ENCODE measurements at regions not wholly inside any gene's neighbourhood (a gene's known extent, or its start where the extent isn't known, plus 50 kb on each side); places are given as distances from the start of the nearest gene placed in this dataset.
A peak's percentile ranks its signal among the peaks of the same experiment; 100 is the strongest.

DNA sequence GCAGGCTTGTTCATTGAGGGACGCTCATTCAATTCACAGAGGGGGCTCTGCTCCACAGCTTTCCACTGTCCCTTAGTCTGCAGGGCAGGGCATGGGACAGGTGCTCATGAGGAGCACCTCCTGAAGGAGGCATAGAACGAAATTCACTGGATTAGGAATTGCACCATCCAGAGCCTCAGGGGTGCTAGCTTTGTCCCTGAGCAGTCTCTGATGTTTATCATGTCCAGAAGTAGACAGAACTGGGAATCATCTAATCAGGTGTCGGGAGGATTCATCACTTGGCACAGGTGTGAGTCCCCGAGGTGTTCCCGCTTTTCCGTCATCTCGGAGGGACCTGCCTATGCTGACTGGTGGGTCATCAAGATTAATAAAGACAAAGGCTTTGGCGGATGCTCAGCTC lies 321.4 kb downstream of the AJAP1 start:
- in situ Hi-C loops (cut with MboI; ENCODE audit: low pct_unique_long_range_greater_than_20kb in 2 of 9, low sequenced_read_pairs in 9 of 9, unreplicated experiment in 9 of 9) = no loop called here
- Histone ChIP-seq H3K27ac (no peak overlapping the region), H3K4me3 (no peak overlapping the region), H3K4me1 (replicated peaks in 1 of 2) (no peaks in the 10 kb centered on the region)
- no peak for ATAC-seq (replicated peaks in 6 of 8)
- 0 to 72% (median 49%) methylated on average over 1 to 8 of the region's 8 CpGs; no CpG with 5 or more reads in 2 of the 10 experiments for WGBS, 10 experiments

DNA sequence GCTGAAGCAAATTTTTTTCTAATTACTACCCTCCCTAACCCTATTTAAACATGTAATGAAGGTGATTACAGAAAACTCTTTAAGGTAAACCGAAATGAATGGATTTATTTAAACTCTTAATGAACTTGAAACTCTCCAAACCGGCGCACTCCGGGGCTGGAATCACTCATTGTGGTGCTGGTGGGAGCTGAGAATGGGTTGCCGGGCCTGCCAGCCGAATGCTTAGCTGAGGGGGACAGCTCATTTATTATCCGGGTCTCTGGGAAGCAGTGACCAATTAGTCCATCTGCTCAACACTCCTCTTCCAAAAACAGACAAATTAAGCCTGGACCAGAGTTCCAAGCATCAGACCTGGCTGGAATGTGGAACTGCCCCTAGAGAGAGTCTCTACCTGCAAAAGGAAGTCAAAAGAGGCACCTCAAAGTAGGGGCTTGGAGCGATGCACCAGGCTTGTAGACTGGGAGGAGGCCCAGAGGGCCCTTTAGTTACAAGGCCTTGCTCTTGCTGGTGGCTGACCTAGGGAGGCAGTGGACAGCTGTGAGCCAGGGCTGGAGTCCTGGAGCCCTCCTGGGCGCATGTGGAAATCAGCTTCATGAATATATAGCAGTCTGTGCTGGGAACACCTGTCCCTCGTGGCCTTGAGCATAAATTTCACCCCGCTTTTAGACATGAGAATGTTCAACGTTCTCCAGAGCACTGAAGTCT lies 320.7 kb downstream of the AJAP1 start:
- no peak for ATAC-seq (replicated peaks in 6 of 8)
- Histone ChIP-seq H3K27ac (no peak overlapping the region), H3K4me3 (no peak overlapping the region), H3K4me1 (replicated peaks in 1 of 2) (no peaks in the 10 kb centered on the region)
- 16 to 89% (median 54%) methylated on average over 2 to 12 of the region's 12 CpGs; no CpG with 5 or more reads in 1 of the 10 experiments for WGBS, 10 experiments
- in situ Hi-C loops (cut with MboI; ENCODE audit: low pct_unique_long_range_greater_than_20kb in 2 of 9, low sequenced_read_pairs in 9 of 9, unreplicated experiment in 9 of 9) = no loop called here

GRCh38 chr1:4973341-4973740 lies 318.9 kb downstream of the AJAP1 start:
- Histone ChIP-seq H3K27ac (no peak overlapping the region), H3K4me1 (replicated peaks in 1 of 2) (no peaks in the 10 kb centered on the region), H3K4me3 (no peak overlapping the region)
- in situ Hi-C loops (cut with MboI; ENCODE audit: low pct_unique_long_range_greater_than_20kb in 2 of 9, low sequenced_read_pairs in 9 of 9, unreplicated experiment in 9 of 9) = no loop called here
- ATAC-seq (replicated peaks in 6 of 8) = no peak
- WGBS, 10 experiments = 0 to 83% (median 60%) methylated on average over 2 to 10 of the region's 10 CpGs; no CpG with 5 or more reads in 3 of the 10 experiments

GRCh38 chr1:4972761-4973320 lies 318.4 kb downstream of the AJAP1 start:
- Histone ChIP-seq H3K4me1 (replicated peaks in 1 of 2) (no peaks in the 10 kb centered on the region), H3K4me3 (no peak overlapping the region), H3K27ac (no peak overlapping the region)
- WGBS, 10 experiments = 20 to 61% (median 46%) methylated on average over 1 to 7 of the region's 12 CpGs; no CpG with 5 or more reads in 4 of the 10 experiments
- in situ Hi-C loops (cut with MboI; ENCODE audit: low pct_unique_long_range_greater_than_20kb in 2 of 9, low sequenced_read_pairs in 9 of 9, unreplicated experiment in 9 of 9) = no loop called here
- ATAC-seq (replicated peaks in 6 of 8) = no peak

- in situ Hi-C loops (cut with MboI; ENCODE audit: low pct_unique_long_range_greater_than_20kb in 2 of 9, low sequenced_read_pairs in 9 of 9, unreplicated experiment in 9 of 9) = no loop called here
Measured at GRCh38 chr1:4971666-4972065, 317.3 kb downstream of the AJAP1 start.

GRCh38 chr1:4970532-4970931 lies 316.1 kb downstream of the AJAP1 start:
- Histone ChIP-seq H3K27ac (no peak overlapping the region), H3K4me3 (no peak overlapping the region), H3K4me1 (replicated peaks in 1 of 2) (no peaks in the 10 kb centered on the region)
- in situ Hi-C loops (cut with MboI; ENCODE audit: low pct_unique_long_range_greater_than_20kb in 2 of 9, low sequenced_read_pairs in 9 of 9, unreplicated experiment in 9 of 9) = no loop called here
- WGBS, 10 experiments = 0 to 75% (median 42%) methylated on average over 1 to 3 of the region's 3 CpGs; no CpG with 5 or more reads in 2 of the 10 experiments
- ATAC-seq (replicated peaks in 6 of 8) = no peak

More at GRCh38 chr1:4971666-4972065, 317.3 kb downstream of the AJAP1 start:
- H3K4me1 ChIP-seq (replicated peaks in 1 of 2) = no peaks in the 10 kb centered on the region
- no peak for ATAC-seq (replicated peaks in 6 of 8)
- 33 to 100% (median 73%) methylated on average over 1 to 3 of the region's 3 CpGs; no CpG with 5 or more reads in 4 of the 10 experiments for WGBS, 10 experiments
- no peak overlapping the region for H3K27ac ChIP-seq
- no peak overlapping the region for H3K4me3 ChIP-seq

GRCh38 chr1:4969556-4970129 lies 315.2 kb downstream of the AJAP1 start:
- Histone ChIP-seq H3K4me1 (replicated peaks in 1 of 2) (no peaks in the 10 kb centered on the region), H3K4me3 (no peak overlapping the region), H3K27ac (no peak overlapping the region)
- WGBS, 10 experiments = 0 to 73% (median 52%) methylated on average over 1 to 4 of the region's 4 CpGs; no CpG with 5 or more reads in 6 of the 10 experiments
- in situ Hi-C loops (cut with MboI; ENCODE audit: low pct_unique_long_range_greater_than_20kb in 2 of 9, low sequenced_read_pairs in 9 of 9, unreplicated experiment in 9 of 9) = no loop called here
- ATAC-seq (replicated peaks in 6 of 8) = no peak

- no peaks in the 10 kb centered on the region for H3K4me1 ChIP-seq (replicated peaks in 1 of 2)
- ATAC-seq (replicated peaks in 6 of 8) = peak in 1 of 8 experiments; percentile 27
- in situ Hi-C loops (cut with MboI; ENCODE audit: low pct_unique_long_range_greater_than_20kb in 2 of 9, low sequenced_read_pairs in 9 of 9, unreplicated experiment in 9 of 9) = no loop called here
- 0 to 40% (median 10%) methylated on average over 1 to 5 of the region's 5 CpGs for WGBS, 10 experiments
- no peak overlapping the region for H3K4me3 ChIP-seq
- no peak overlapping the region for H3K27ac ChIP-seq
Measured at GRCh38 chr1:4965346-4966075, 311.1 kb downstream of the AJAP1 start.

DNA sequence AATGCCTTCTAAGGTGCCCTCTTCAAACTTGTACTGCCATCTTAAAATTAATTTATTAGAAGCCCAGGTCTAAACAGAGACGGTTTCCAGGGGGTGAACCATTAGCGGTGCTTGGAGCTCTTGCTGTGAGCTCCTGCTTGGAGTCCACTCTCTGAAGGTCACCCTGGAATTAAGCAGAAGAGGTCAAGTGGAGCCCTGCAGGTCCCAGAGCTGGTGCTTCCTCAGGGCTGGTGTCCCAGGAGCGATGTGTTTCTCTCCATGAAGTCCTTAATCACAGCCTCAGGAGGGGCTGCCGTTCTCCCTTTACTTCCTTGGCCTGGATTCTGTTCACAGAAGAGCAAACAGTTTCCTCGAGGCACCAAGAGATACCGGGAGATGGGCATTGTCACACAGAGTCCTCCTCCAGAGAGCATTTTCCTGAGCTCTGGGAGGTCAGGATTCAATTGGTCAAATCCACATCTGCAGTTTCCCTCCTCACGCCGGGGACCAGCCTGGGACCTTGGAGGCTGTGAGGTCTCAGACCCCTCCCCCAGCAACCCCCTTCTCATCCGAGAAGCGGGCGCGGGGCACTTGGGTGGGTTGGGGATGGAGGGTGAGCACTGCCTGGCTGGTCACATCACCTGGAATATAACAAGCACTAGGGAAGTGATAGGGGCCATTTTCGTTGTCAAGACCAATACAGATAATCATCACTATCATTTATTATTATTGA lies 310.4 kb downstream of the AJAP1 start:
- in situ Hi-C loops (cut with MboI; ENCODE audit: low pct_unique_long_range_greater_than_20kb in 2 of 9, low sequenced_read_pairs in 9 of 9, unreplicated experiment in 9 of 9) = no loop called here
- Histone ChIP-seq H3K27ac (no peak overlapping the region), H3K4me3 (no peak overlapping the region), H3K4me1 (replicated peaks in 1 of 2) (no peaks in the 10 kb centered on the region)
- no peak for ATAC-seq (replicated peaks in 6 of 8)
- WGBS, 10 experiments = 0 to 95% (median 55%) methylated on average over 1 to 11 of the region's 13 CpGs; no CpG with 5 or more reads in 1 of the 10 experiments

- 0 to 81% (median 74%) methylated on average over 1 to 8 of the region's 8 CpGs; no CpG with 5 or more reads in 3 of the 10 experiments for WGBS, 10 experiments
- Histone ChIP-seq H3K4me1 (replicated peaks in 1 of 2) (no peaks in the 10 kb centered on the region), H3K4me3 (no peak overlapping the region), H3K27ac (no peak overlapping the region)
- ATAC-seq (replicated peaks in 6 of 8) = peak in 3 of 8 experiments; percentile 27 to 59 (median 33)
- in situ Hi-C loops (cut with MboI; ENCODE audit: low pct_unique_long_range_greater_than_20kb in 2 of 9, low sequenced_read_pairs in 9 of 9, unreplicated experiment in 9 of 9) = no loop called here
Measured at GRCh38 chr1:4963251-4963650, 308.8 kb downstream of the AJAP1 start.

DNA sequence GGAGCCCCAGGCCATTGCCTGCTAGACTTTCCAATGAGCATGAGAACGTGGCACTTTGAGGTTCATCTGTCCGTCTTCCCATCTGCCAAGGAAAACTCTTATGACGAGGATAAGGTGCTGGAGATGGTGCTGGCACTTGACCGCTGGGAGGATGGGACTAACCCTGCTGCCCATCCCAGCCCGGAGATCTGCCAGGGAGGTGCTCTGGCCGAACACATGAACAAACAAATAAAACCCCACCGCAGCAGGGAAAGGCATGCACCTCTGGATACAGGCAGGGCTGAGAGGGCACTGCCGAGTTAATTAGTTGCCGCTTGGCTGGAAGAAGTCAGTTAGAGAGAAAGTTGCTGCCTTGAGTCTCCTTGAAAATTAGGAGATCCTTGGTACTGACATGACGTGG lies 308.4 kb downstream of the AJAP1 start:
- Histone ChIP-seq H3K27ac (no peak overlapping the region), H3K4me3 (no peak overlapping the region), H3K4me1 (replicated peaks in 1 of 2) (no peaks in the 10 kb centered on the region)
- no peak for ATAC-seq (replicated peaks in 6 of 8)
- WGBS, 10 experiments = 41 to 83% (median 60%) methylated on average over 1 to 9 of the region's 10 CpGs; no CpG with 5 or more reads in 1 of the 10 experiments
- in situ Hi-C loops (cut with MboI; ENCODE audit: low pct_unique_long_range_greater_than_20kb in 2 of 9, low sequenced_read_pairs in 9 of 9, unreplicated experiment in 9 of 9) = no loop called here

DNA sequence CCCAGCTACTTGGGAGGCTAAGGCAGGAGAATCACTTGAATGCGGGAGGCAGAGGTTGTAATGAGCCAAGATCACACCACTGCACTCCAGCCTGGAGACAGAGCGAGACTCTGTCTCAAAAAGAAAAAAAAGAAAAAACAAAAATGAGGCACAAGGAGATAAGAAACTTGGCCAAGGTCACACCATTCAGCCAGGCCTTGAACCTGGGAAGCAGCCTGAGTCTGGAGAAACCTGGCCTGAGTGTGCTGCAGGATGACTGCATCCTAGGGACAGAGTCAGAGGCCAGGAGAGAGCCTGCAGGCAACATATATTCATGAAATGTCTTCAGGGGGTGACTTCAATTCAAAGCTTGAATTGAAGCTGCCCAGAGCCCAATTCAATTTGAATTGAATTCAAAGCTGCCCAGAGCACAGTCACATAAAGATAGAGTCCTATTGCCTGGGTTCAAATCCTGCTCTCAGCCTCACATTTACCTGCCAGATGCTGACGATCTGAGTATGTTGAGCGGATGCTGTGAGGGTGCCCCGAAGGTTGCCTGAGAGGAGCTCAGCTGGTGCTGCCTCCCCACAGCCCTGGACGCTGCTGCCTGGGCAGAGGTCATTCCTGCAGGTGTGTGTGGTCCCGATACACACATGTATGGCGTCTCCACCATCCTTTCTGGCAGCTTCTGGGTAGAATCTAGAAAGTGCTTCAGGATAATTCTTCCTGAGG lies 307.7 kb downstream of the AJAP1 start:
- H3K4me3 ChIP-seq = no peak overlapping the region
- H3K27ac ChIP-seq = no peak overlapping the region
- in situ Hi-C loops (cut with MboI; ENCODE audit: low pct_unique_long_range_greater_than_20kb in 2 of 9, low sequenced_read_pairs in 9 of 9, unreplicated experiment in 9 of 9) = no loop called here
- no peaks in the 10 kb centered on the region for H3K4me1 ChIP-seq (replicated peaks in 1 of 2)
- WGBS, 10 experiments = 14 to 80% (median 54%) methylated on average over 1 to 5 of the region's 8 CpGs; no CpG with 5 or more reads in 2 of the 10 experiments
- no peak for ATAC-seq (replicated peaks in 6 of 8)
